ENCODE measurements at regions not wholly inside any gene's neighbourhood (a gene's known extent, or its start where the extent isn't known, plus 50 kb on each side); places are given as distances from the start of the nearest gene placed in this dataset.

DNA sequence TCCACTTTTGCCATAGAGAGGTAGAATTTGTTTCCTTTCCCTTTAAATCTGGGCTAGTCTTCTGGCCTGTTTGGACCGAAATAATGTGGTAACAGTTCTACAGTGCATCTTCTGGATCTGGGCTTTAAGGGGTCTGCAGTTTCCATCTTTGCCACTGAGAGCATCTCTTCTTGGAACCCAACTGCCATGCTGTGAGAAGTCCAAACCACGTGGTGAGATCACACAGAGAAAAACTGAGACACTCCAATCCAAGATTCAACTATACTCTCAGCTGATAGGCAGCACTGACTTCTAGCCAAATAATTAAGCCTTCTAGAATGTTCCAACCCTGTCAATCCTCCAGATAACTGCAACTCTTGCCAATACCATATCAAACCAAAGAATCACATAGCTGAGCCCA lies 261.1 kb downstream of the INSIG2 start:
- H3K36me3 ChIP-seq (ENCODE audit: insufficient read depth, low read length) = no peaks in the 10 kb centered on the region
- H2AFZ ChIP-seq (ENCODE audit: low read length, unreplicated experiment) = no peak overlapping the region
- H3K4me1 ChIP-seq (ENCODE audit: control insufficient read depth, insufficient read depth, low read length, unreplicated experiment) = no peaks in the 10 kb centered on the region
- no peak overlapping the region for H3K4me3 ChIP-seq (ENCODE audit: low read depth, low read length)
- no peak overlapping the region for H3K27ac ChIP-seq (ENCODE audit: low read depth, low read length)
- peaks cover 24% of the 10 kb centered on the region for H3K27me3 ChIP-seq (ENCODE audit: insufficient read depth, low read length)
- H3K79me2 ChIP-seq (ENCODE audit: control insufficient read depth, insufficient read depth, low read length, unreplicated experiment) = no peaks in the 10 kb centered on the region

DNA sequence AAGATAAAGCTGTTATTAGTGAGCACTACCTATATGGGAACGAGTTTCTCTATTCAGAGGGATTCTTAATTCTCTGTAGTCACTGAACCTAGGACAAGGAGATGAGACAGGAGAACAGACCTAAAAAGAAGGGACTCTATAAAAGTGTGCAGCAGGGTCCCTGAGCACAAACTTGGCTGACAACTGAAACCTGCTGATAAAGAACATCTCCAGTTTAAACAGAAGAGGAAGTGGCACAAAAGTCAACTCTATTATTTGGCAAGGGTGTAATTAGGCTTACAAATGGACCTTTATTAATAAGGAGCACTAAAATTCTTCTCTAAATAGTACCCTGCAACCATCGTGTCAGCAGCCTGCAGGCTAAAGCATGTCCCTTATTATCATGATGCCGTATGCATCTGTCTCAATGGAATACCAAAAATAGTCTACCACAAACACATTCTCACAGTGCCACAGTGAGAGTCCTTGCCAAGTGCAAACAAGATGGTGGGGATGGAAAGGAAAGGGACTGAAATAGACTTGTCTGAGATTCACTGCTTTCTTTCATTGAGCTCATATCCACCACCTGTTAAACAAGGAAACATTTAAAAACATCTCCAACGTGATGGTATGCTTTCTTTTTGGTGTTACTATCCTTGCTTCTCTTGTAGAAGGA lies 260.2 kb downstream of the INSIG2 start:
- Histone ChIP-seq H2AFZ (ENCODE audit: low read length, unreplicated experiment) (no peak overlapping the region), H3K36me3 (ENCODE audit: insufficient read depth, low read length) (no peaks in the 10 kb centered on the region), H3K27me3 (ENCODE audit: insufficient read depth, low read length) (peaks cover 24% of the 10 kb centered on the region), H3K4me1 (ENCODE audit: control insufficient read depth, insufficient read depth, low read length, unreplicated experiment) (no peaks in the 10 kb centered on the region), H3K79me2 (ENCODE audit: control insufficient read depth, insufficient read depth, low read length, unreplicated experiment) (no peaks in the 10 kb centered on the region), H3K4me3 (ENCODE audit: low read depth, low read length) (no peak overlapping the region), H3K27ac (ENCODE audit: low read depth, low read length) (no peak overlapping the region)

DNA sequence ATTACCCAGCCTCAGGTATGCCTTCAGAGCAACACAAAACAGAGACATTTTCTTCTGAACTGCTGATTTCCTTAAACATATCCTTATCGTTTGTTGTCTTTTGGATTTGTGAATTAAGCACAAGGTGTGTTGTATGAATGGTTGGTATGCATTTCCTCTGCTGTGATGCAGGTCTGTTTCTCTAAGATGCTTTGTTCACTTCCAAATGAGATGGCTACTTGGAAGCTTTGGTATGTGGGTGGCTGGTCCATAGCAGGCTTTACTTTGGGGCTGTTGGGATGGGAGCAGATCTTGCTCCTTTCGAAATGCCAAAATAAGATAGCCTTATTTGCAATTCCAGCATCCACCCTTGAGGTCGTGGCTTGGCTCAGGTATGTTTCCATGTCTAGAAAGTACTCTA lies 257.2 kb downstream of the INSIG2 start:
- H3K27ac ChIP-seq (ENCODE audit: low read depth, low read length) = no peak overlapping the region
- H3K4me3 ChIP-seq (ENCODE audit: low read depth, low read length) = no peak overlapping the region
- H2AFZ ChIP-seq (ENCODE audit: low read length, unreplicated experiment) = no peak overlapping the region
- H3K79me2 ChIP-seq (ENCODE audit: control insufficient read depth, insufficient read depth, low read length, unreplicated experiment) = no peaks in the 10 kb centered on the region
- no peaks in the 10 kb centered on the region for H3K4me1 ChIP-seq (ENCODE audit: control insufficient read depth, insufficient read depth, low read length, unreplicated experiment)
- H3K27me3 ChIP-seq (ENCODE audit: insufficient read depth, low read length) = peaks cover 29% of the 10 kb centered on the region
- H3K36me3 ChIP-seq (ENCODE audit: insufficient read depth, low read length) = no peaks in the 10 kb centered on the region

DNA sequence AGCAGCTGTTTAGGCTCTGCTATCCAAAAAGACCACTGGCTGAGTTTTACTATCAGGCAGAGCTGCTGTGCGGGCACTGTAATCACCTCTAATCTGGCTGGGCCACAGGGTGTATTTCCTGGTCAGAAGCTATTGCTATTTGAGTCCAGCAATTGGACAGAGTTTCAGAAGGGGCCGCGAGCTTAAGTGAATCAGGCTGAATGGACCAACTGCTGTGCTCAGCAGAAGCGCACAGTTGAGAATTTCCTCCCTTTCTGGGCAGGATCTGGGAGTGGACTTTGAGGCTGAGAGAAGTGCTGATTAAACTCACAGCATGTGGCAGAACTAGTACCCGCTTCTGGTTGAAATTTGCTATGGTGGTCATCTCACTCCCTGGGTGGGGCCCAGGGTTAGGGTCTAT lies 251.8 kb downstream of the INSIG2 start:
- Histone ChIP-seq H3K4me1 (ENCODE audit: control insufficient read depth, insufficient read depth, low read length, unreplicated experiment) (no peaks in the 10 kb centered on the region), H3K27ac (ENCODE audit: low read depth, low read length) (no peak overlapping the region), H3K4me3 (ENCODE audit: low read depth, low read length) (no peak overlapping the region), H3K36me3 (ENCODE audit: insufficient read depth, low read length) (no peaks in the 10 kb centered on the region), H2AFZ (ENCODE audit: low read length, unreplicated experiment) (no peak overlapping the region), H3K79me2 (ENCODE audit: control insufficient read depth, insufficient read depth, low read length, unreplicated experiment) (no peaks in the 10 kb centered on the region), H3K27me3 (ENCODE audit: insufficient read depth, low read length) (peaks cover 31% of the 10 kb centered on the region)

DNA sequence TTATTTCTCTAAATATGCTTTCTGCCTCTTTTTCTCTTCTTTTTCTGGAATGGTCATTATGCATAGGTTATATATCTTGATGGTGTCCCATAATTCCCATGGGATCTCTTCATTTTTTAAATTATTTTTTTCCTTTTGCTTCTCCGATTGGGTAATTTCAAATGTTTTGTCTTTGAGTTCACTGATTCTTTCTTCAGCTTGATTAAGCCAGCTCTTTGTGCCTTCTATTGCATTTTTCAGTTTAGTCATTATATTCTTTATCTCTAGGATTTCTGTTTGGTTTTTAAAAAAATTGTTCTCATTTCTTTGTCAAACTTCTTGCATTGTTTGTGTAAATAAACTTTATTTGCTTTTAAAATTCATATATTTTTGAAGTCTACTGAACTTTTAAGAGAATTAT lies 251.1 kb downstream of the INSIG2 start:
- no peaks in the 10 kb centered on the region for H3K79me2 ChIP-seq (ENCODE audit: control insufficient read depth, insufficient read depth, low read length, unreplicated experiment)
- no peak overlapping the region for H2AFZ ChIP-seq (ENCODE audit: low read length, unreplicated experiment)
- H3K4me3 ChIP-seq (ENCODE audit: low read depth, low read length) = no peak overlapping the region
- peaks cover 34% of the 10 kb centered on the region for H3K27me3 ChIP-seq (ENCODE audit: insufficient read depth, low read length)
- no peaks in the 10 kb centered on the region for H3K36me3 ChIP-seq (ENCODE audit: insufficient read depth, low read length)
- no peak overlapping the region for H3K27ac ChIP-seq (ENCODE audit: low read depth, low read length)
- no peaks in the 10 kb centered on the region for H3K4me1 ChIP-seq (ENCODE audit: control insufficient read depth, insufficient read depth, low read length, unreplicated experiment)

DNA sequence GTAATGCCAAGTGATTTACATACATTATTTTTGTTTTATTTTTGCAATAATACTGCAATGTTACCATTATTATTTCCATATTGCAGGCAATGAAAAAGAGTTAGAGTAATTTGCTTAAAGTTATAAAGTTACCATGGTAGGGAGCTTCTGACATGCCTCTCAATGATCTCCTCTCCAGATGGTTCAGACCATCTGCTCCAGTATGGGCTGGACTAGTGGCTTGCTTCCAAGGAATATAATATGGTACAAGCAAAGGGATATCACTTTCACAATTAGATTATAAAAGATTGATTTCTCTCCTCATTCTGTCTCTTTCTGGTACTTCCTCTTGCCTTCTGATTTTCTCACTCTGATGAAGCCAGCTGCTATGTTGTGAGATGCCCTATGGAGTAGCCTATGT lies 245.4 kb downstream of the INSIG2 start:
- Histone ChIP-seq H3K79me2 (ENCODE audit: control insufficient read depth, insufficient read depth, low read length, unreplicated experiment) (no peaks in the 10 kb centered on the region), H2AFZ (ENCODE audit: low read length, unreplicated experiment) (no peak overlapping the region), H3K4me1 (ENCODE audit: control insufficient read depth, insufficient read depth, low read length, unreplicated experiment) (no peaks in the 10 kb centered on the region), H3K27me3 (ENCODE audit: insufficient read depth, low read length) (peaks cover 65% of the 10 kb centered on the region), H3K4me3 (ENCODE audit: low read depth, low read length) (no peak overlapping the region), H3K27ac (ENCODE audit: low read depth, low read length) (no peak overlapping the region), H3K36me3 (ENCODE audit: insufficient read depth, low read length) (no peaks in the 10 kb centered on the region)

DNA sequence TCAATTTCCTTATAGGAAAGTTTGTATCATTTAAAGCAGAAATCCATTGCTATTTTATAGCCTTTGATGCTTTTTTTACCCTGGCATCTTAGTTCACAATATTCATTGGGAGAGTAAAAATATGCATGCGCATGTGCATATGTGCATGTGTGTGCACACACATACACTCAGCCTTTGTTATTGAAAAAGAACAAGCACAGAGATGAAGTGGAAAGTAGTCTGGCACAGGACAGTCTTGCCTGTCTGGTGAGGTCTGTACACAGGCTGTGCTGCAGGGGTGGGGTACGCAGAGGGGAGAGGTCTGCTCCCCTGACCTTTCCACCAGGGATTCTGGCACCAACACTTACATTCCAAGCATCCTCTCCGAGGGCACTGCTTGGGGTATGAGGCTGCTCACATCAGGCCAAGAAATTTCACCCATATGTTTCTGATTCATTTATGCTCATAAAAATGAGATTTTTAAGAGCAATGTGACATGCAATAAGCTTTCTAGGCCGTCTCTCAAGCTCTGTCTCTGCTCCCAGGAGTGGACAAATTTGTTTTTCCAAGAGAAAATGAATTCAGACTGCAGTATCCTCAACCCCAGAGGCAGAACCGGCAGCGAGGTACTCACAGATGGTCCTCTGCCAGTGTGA lies 237.2 kb downstream of the INSIG2 start:
- Histone ChIP-seq H3K79me2 (ENCODE audit: control insufficient read depth, insufficient read depth, low read length, unreplicated experiment) (no peaks in the 10 kb centered on the region), H3K27me3 (ENCODE audit: insufficient read depth, low read length) (peaks cover 47% of the 10 kb centered on the region)

DNA sequence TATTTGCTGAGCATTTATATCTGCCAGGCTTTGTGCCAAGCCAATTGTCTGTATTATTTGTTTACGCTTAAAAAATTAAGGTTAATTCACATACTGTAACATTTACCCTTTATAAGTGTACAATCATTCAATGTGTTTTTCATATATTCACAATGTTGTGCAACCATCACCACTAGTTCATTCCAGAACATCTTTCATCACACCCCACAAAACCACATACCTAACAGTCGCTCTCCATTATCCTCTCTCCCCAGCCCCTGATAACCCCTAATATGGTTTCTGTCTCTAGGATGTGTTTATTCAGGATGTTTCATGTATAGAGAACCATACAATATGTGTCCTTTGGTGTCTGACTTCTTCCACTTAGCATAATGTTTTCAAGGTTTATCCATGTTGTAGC lies 234.1 kb downstream of the INSIG2 start:
- H3K79me2 ChIP-seq (ENCODE audit: control insufficient read depth, insufficient read depth, low read length, unreplicated experiment) = no peaks in the 10 kb centered on the region
- H3K36me3 ChIP-seq (ENCODE audit: insufficient read depth, low read length) = no peaks in the 10 kb centered on the region
- H3K4me1 ChIP-seq (ENCODE audit: control insufficient read depth, insufficient read depth, low read length, unreplicated experiment) = no peaks in the 10 kb centered on the region
- peaks cover 53% of the 10 kb centered on the region for H3K27me3 ChIP-seq (ENCODE audit: insufficient read depth, low read length)
- no peak overlapping the region for H3K4me3 ChIP-seq (ENCODE audit: low read depth, low read length)
- no peak overlapping the region for H3K27ac ChIP-seq (ENCODE audit: low read depth, low read length)
- H2AFZ ChIP-seq (ENCODE audit: low read length, unreplicated experiment) = no peak overlapping the region

More for the DNA sequence above, 237.2 kb downstream of the INSIG2 start:
- Histone ChIP-seq H3K4me1 (ENCODE audit: control insufficient read depth, insufficient read depth, low read length, unreplicated experiment) (no peaks in the 10 kb centered on the region), H2AFZ (ENCODE audit: low read length, unreplicated experiment) (no peak overlapping the region), H3K36me3 (ENCODE audit: insufficient read depth, low read length) (no peaks in the 10 kb centered on the region), H3K27ac (ENCODE audit: low read depth, low read length) (no peak overlapping the region), H3K4me3 (ENCODE audit: low read depth, low read length) (no peak overlapping the region)

DNA sequence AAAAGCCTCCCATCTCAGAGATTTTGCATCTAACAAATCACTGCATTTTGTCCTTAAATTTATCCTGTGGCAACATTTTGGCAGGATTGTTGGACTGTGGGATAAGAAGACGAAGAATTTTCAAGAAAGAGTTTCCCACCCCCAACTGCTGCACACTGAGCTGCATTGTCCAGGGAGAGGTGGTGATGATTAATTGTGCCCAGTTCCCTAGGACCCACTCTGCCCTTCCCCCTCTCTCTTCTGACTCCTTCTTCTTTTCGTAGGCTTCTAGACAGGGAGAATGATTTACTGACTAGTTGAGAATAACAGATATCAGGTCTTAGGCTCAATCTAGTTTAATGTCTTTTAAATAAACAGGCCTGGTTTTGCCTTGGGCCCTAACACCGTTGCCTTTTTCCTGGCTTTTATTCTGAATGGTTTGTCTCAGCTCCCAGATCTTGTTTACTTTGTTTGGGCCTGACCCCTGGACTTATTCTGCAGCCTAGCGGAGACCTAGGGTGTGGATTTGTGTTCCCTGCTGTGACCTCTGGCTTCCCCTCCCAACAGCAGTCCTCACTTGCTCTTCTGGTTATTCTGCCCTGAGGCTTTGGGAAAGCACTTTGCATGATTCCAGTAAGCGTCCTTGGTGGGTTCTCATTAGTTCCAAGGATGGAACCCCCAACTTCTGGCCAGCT lies 233.3 kb downstream of the INSIG2 start:
- Histone ChIP-seq H3K4me1 (ENCODE audit: control insufficient read depth, insufficient read depth, low read length, unreplicated experiment) (no peaks in the 10 kb centered on the region), H2AFZ (ENCODE audit: low read length, unreplicated experiment) (no peak overlapping the region), H3K79me2 (ENCODE audit: control insufficient read depth, insufficient read depth, low read length, unreplicated experiment) (no peaks in the 10 kb centered on the region), H3K4me3 (ENCODE audit: low read depth, low read length) (no peak overlapping the region), H3K27ac (ENCODE audit: low read depth, low read length) (no peak overlapping the region), H3K27me3 (ENCODE audit: insufficient read depth, low read length) (peaks cover 54% of the 10 kb centered on the region), H3K36me3 (ENCODE audit: insufficient read depth, low read length) (no peaks in the 10 kb centered on the region)

DNA sequence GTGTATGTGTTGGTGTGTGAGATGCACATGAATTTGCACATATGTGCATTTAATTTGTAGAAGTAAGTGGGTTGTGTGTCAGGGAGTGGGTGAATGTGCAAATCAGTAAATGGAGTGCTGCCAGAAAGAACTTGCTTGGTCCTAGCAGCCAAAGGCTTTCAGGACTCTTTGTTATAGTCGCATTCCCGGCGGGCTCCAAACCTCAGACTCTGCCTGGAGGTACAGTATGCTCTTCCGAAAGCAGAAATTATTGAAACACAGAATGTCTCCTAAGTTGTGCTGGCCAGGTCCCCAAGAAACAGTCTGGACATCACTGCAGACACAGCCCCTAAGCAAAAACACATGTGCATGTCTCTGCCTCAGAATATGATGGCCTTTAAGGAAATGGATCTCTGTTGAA lies 232.4 kb downstream of the INSIG2 start:
- Histone ChIP-seq H3K27me3 (ENCODE audit: insufficient read depth, low read length) (peaks cover 58% of the 10 kb centered on the region), H2AFZ (ENCODE audit: low read length, unreplicated experiment) (no peak overlapping the region), H3K36me3 (ENCODE audit: insufficient read depth, low read length) (no peaks in the 10 kb centered on the region), H3K27ac (ENCODE audit: low read depth, low read length) (no peak overlapping the region), H3K4me1 (ENCODE audit: control insufficient read depth, insufficient read depth, low read length, unreplicated experiment) (no peaks in the 10 kb centered on the region), H3K79me2 (ENCODE audit: control insufficient read depth, insufficient read depth, low read length, unreplicated experiment) (no peaks in the 10 kb centered on the region), H3K4me3 (ENCODE audit: low read depth, low read length) (no peak overlapping the region)

DNA sequence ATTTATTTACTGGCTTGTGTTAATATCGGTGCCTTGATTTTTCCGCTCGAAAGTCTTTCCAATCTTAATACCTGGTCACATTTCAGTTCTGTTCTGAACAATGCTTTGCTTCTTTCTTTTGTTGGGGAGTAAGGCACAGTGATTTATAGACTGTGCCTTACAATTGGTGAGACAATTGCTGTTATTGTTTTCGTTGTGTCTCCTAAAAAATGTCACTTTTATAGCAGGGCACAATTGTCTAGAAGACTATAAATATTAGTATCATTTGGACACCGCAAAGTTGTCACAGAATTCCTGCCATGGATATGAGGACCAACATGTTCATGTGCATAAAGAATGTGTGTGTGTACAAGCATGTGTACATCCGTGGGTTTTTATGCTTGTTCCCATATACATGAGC lies 231.9 kb downstream of the INSIG2 start:
- H3K79me2 ChIP-seq (ENCODE audit: control insufficient read depth, insufficient read depth, low read length, unreplicated experiment) = no peaks in the 10 kb centered on the region
- no peaks in the 10 kb centered on the region for H3K4me1 ChIP-seq (ENCODE audit: control insufficient read depth, insufficient read depth, low read length, unreplicated experiment)
- no peaks in the 10 kb centered on the region for H3K36me3 ChIP-seq (ENCODE audit: insufficient read depth, low read length)
- no peak overlapping the region for H3K4me3 ChIP-seq (ENCODE audit: low read depth, low read length)
- peaks cover 54% of the 10 kb centered on the region for H3K27me3 ChIP-seq (ENCODE audit: insufficient read depth, low read length)
- no peak overlapping the region for H3K27ac ChIP-seq (ENCODE audit: low read depth, low read length)
- no peak overlapping the region for H2AFZ ChIP-seq (ENCODE audit: low read length, unreplicated experiment)

Data from ACC112 (cell line).